ENCODE measurements at regions not wholly inside any gene's neighbourhood (a gene's known extent, or its start where the extent isn't known, plus 50 kb on each side); places are given as distances from the start of the nearest gene placed in this dataset.
"Not testable (repeated sequence)": the region's sequence is repeated elsewhere in the genome, so short reads cannot be mapped to it uniquely, and the experiment has no call there.

DNA sequence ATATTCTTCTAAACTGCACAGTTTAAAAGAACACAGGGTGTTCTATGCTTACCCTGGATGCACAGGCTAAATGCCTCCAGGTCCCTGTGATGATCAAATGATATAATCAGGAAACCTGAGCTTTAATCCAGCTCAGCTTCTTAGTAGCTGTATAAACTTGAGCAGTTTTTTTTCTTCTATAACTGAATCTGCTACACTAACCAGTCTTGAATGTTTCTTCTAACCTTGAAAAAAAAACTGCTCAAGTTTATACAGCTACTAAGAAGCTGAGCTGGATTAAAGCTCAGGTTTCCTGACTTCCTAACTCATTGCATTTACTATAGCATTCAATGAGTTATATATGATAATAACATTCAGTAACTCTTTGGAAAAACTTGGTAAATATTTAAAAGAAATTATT lies 358.2 kb downstream of the CD109 start:
- no peaks in the 10 kb centered on the region for H3K4me1 Mint-ChIP-seq

DNA sequence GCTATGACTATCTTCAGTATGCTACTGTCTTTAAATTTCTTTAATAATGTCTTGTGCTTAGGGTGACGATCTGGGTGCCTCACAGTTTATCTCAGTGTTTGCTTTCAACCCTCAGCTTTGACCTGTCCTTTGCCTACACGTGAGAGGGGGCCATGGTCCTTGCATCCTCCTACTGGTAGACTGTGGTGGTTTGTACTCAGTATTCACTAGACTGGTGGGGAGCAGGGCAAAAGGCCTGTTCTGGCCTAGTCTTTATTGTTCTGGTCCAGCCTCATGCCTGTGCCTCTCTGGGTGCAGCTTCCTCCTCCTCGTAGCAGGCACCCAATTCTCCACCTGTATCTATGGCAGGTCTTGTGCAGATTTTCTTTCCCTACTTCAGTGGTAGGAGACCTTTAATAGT lies 354.9 kb downstream of the CD109 start:
- POLR2A ChIA-PET: no interaction called here
- Mint-ChIP-seq H3K27ac (no peak overlapping the region), H3K4me3 (no peak overlapping the region), H3K27me3 (peaks cover 0 to 8% (median 0%) of the 10 kb centered on the region in 5 donors), H3K4me1 (no peaks in the 10 kb centered on the region), H3K9me3 (peaks cover 0 to 8% (median 0%) of the 10 kb centered on the region in 9 donors), H3K36me3 (no peaks in the 10 kb centered on the region)
- ATAC-seq (no peak), DNase-seq (no peak)

More for the DNA sequence above, 358.2 kb downstream of the CD109 start:
- POLR2A ChIA-PET: no interaction called here
- Mint-ChIP-seq H3K27ac (no peak overlapping the region), H3K36me3 (no peaks in the 10 kb centered on the region), H3K9me3 (peaks cover 0 to 4% (median 0%) of the 10 kb centered on the region in 9 donors), H3K4me3 (no peak overlapping the region), H3K27me3 (peaks cover 0 to 8% (median 0%) of the 10 kb centered on the region in 5 donors)
- DNase-seq: no peak
- ATAC-seq: no peak

DNA sequence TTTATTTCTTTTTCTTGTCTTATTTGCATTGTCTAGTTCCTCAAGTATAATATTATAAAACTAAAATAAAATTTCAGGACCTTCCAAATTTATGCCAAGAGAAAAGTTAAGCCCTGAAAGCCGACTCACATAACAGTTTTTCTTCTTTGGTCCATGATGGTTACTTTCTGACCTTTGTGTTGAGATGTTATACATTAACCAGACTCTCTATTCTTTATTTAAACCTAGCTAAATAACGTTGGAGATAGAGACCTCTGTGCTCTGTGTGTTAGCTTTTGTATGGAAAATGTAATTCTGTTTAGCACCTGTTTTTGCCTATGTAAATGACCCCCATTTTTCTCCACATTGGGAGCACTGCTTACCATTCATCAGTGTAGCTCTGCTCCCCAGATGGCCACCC lies 352.4 kb downstream of the CD109 start:
- Mint-ChIP-seq H3K4me1 (no peaks in the 10 kb centered on the region), H3K27me3 (peaks cover 0 to 7% (median 0%) of the 10 kb centered on the region in 5 donors), H3K27ac (no peak overlapping the region), H3K9me3 (peaks cover 0 to 9% (median 0%) of the 10 kb centered on the region in 9 donors), H3K36me3 (no peaks in the 10 kb centered on the region), H3K4me3 (no peak overlapping the region)
- POLR2A ChIA-PET: no interaction called here
- DNase-seq: no peak
- ATAC-seq: no peak

DNA sequence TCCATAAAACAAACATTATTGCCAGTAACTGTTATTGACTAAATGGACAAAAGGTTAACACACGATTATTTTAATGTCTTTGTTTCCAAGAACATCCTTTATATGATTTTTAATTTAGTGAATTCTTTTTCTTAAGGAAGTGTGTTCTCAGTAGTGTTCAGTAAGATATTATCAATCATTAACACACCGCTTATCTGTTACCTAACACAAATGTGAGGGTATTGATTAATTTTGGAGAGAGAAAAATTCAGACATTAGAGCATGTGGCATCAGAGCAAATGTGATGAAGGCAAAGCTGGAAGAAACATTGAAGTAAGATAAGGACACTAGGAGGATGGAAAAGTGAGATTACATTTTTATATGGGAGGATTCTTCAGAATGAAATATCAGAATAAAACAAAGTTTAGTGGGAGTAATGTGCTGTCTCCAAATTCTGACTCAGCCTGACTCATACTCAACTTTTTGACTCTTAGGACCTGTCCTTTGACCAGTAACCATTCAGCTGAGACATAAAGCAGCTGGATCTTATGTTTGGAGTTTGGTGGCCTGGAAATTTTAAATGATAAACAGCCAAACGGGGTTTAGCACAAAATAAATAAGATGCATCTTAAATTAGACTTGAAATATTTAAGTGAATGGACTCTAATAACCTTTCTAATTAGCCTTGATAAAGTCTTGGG lies 348.6 kb downstream of the CD109 start:
- H3K27me3 Mint-ChIP-seq: peaks cover 0 to 7% (median 0%) of the 10 kb centered on the region in 5 donors
- H3K4me1 Mint-ChIP-seq: no peaks in the 10 kb centered on the region
- H3K36me3 Mint-ChIP-seq: no peaks in the 10 kb centered on the region
- no peak for ATAC-seq
- no peak overlapping the region for H3K4me3 Mint-ChIP-seq
- H3K27ac Mint-ChIP-seq: no peak overlapping the region
- POLR2A ChIA-PET: no interaction called here
- no peak for DNase-seq
- peaks cover 0 to 18% (median 0%) of the 10 kb centered on the region in 9 donors for H3K9me3 Mint-ChIP-seq

DNA sequence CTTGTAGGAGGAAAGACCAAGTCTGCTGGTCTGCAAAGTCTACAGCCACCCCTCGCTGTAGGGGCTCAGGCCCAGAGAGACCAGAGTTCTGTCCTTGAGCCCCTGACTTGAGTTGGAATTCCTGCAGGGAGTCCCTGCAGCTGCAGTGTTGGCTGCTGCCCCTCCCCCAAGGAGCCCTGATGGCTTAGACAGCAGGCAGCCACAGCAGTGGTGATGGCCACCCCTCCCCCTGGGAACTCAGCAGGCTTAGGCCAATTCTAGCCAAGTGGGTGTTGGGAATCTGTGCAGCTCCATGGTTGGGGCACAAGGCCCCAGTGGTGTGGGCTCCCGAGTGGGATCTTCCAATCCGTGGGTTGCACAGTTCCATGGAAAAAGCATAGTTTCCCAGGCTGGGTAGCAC lies 345.4 kb downstream of the CD109 start:
- no peaks in the 10 kb centered on the region for H3K36me3 Mint-ChIP-seq
- no peaks in the 10 kb centered on the region for H3K4me1 Mint-ChIP-seq
- H3K27ac Mint-ChIP-seq: no peak overlapping the region
- peaks cover under 1 to 31% (median 9%) of the 10 kb centered on the region in 9 donors for H3K9me3 Mint-ChIP-seq
- peaks cover 0 to 16% (median 0%) of the 10 kb centered on the region in 5 donors for H3K27me3 Mint-ChIP-seq
- DNase-seq (no peak), ATAC-seq (no peak)
- no peak overlapping the region for H3K4me3 Mint-ChIP-seq
- POLR2A ChIA-PET: no interaction called here

DNA sequence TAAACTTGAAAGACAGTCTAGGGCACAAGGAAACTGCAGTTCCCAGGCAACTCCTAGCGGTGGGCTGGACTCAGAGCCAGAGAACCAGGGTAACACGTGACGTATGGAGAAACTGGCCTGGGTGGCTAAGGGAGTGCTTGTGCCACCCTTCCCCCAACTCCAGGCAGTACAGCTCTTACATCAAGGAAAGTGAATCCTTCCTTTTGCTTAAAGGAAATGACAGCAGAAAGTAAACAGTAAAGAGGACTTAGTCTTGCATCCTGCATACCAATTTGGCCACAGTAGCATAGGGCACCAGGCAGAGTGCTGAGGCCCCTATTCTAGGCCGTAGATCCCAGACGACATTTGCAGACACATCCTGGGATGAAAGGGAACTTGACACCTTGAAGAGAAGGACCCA lies 322.8 kb downstream of the CD109 start:
- Mint-ChIP-seq H3K9me3 (peaks cover 4 to 29% (median 11%) of the 10 kb centered on the region in 9 donors), H3K4me3 (no peak overlapping the region), H3K27me3 (peaks cover 0 to 5% (median 1%) of the 10 kb centered on the region in 5 donors), H3K27ac (no peak overlapping the region), H3K36me3 (no peaks in the 10 kb centered on the region), H3K4me1 (no peaks in the 10 kb centered on the region)
- ATAC-seq (no peak), DNase-seq (no peak)
- POLR2A ChIA-PET: no interaction called here

DNA sequence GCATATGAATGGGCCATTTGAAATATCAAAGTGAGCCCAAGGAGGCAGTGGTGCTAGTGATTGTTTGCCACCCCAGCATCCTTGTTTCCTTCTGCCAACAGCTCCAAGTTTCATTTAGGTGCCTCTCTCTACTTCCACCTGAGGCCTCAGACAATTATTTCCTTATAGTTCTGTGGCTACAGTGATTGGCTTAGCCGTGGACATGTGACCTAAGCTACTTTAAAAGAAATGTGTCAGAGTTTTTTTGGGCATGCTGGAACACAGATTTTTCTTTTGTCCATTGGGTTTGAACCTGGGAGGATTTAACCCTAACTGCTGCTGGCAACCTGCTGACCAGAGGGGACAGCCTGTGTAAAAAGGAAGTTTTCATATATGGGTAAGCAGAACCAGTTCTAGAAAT lies 319.4 kb downstream of the CD109 start:
- Mint-ChIP-seq H3K27me3 (peaks cover 0 to 5% (median 0%) of the 10 kb centered on the region in 5 donors), H3K4me3 (no peak overlapping the region), H3K27ac (no peak overlapping the region), H3K9me3 (peaks cover 1 to 32% (median 17%) of the 10 kb centered on the region in 9 donors), H3K36me3 (no peaks in the 10 kb centered on the region), H3K4me1 (no peaks in the 10 kb centered on the region)
- ATAC-seq (no peak), DNase-seq (no peak)
- POLR2A ChIA-PET: no interaction called here

DNA sequence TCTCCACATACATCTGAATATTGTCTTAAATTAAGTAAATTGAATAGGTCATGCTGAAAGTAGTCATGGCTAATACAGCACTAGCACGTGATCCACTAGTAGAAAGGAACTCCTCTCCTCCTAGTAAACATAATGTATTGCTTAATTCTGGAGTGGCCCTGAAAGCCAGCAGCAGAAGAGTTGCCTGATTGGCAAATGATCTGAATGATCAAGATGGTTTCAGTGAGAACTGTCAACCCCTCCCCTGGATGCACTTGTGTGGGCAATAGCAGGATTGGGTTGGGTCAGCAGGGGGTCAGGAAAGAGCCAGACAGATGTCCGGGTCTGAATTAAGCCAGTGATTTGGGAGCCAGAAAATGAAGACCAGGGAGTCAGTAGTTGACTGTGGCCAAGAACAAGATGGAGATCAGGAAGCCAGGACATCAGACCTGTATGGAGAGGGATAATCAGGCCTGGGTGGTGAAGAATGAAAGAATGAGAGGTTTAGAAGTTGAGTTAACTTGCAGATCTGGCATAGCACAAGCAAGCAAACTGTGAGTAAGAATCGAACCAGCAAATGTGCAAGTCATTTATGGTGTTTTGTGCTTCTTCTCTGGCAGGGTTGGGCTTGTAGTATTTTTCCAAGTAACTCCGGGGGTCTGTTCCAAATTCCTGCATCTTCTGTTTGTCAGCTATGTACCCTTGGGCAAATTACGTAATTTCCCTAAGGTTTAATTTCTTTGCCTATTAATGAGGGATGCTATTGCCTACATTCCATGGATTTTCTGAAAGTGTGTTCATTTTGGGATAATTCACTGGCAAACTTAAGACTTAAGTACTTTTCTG lies 304.9 kb downstream of the CD109 start:
- Mint-ChIP-seq H3K4me1 (no peaks in the 10 kb centered on the region), H3K27me3 (peaks cover 0 to 6% (median 0%) of the 10 kb centered on the region in 5 donors), H3K4me3 (no peak overlapping the region), H3K36me3 (no peaks in the 10 kb centered on the region), H3K27ac (no peak overlapping the region), H3K9me3 (peaks cover 0 to 7% (median 4%) of the 10 kb centered on the region in 9 donors)
- POLR2A ChIA-PET: no interaction called here
- DNase-seq: no peak
- ATAC-seq: no peak

DNA sequence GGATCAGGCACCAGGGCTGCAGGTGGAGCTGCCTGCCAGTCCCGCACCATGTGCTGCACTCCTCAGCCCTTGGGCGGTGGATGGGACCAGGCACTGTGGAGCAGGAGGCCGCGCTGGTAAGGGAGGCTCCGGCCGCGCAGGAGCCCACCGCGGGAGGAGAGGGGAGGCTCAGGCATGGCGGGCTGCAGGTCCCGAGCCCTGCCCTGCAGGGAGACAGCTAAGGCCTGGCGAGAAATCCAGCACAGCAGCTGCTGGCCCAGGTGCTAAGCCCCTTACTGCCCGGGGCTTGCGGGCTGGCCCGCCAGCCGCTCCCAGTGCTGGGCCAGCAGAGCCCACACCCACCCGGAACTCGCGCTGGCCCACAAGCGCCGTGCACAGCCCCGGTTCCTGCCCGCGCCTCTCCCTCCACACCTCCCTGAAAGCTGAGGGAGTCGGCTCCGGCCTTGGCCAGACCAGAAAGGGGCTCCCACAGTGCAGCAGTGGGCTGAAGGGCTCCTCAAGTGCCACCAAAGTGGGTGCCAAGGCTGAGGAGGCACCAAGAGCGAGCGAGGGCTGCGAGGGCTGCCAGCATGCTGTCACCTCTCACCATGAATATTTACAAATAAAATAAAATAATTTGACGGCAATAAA lies 294.7 kb downstream of the CD109 start:
- H3K36me3 Mint-ChIP-seq, H3K4me1 Mint-ChIP-seq, H3K4me3 Mint-ChIP-seq, H3K9me3 Mint-ChIP-seq, ATAC-seq, POLR2A ChIA-PET, H3K27me3 Mint-ChIP-seq, H3K27ac Mint-ChIP-seq, DNase-seq: not testable (repeated sequence)

DNA sequence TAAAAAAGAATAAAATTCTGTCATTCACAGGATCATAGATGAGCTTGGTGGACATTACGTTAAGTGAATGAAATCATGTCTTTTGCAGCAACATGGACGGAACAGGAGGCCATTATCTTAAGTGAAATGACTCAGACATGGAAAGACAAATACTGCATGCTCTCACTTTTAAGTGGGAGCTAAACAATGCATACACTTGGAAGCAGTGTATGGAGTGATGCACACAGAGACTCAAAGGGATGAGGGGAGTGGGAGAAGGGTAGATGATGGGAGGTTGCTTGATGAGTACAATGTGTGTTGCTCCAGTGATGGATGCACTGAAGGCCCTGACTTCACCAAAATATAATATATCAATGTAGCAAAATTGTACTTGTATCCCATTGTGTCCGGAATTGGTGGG lies 293.4 kb downstream of the CD109 start:
- H3K27ac Mint-ChIP-seq: no peak overlapping the region
- H3K36me3 Mint-ChIP-seq: no peaks in the 10 kb centered on the region
- POLR2A ChIA-PET: no interaction called here
- no peak overlapping the region for H3K4me3 Mint-ChIP-seq
- H3K4me1 Mint-ChIP-seq: no peaks in the 10 kb centered on the region
- peaks cover 0 to 4% (median 0%) of the 10 kb centered on the region in 9 donors for H3K9me3 Mint-ChIP-seq
- peaks cover 0 to 4% (median 0%) of the 10 kb centered on the region in 5 donors for H3K27me3 Mint-ChIP-seq
- DNase-seq: no peak
- no peak for ATAC-seq

DNA sequence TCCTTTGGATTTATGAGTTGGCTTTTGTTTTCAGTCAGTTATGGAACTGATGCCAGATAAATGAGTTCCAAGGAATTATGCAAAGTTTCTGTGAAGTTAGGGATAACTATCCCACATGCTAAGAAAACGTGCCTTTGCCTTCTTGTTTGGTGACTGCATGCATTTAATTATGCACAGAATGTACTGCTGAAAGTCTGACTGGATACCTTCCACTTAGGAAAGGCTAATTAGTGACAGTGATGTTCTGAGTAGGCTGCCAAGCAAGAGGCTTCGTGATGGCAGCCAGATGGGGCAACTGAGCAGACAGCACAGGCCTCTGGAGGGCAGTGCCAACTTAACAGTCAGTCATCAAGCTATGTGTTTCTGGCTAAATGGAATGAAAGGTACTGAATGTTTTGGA lies 289.9 kb downstream of the CD109 start:
- H3K36me3 Mint-ChIP-seq: no peaks in the 10 kb centered on the region
- peaks cover 0 to 17% (median 0%) of the 10 kb centered on the region in 9 donors for H3K9me3 Mint-ChIP-seq

DNA sequence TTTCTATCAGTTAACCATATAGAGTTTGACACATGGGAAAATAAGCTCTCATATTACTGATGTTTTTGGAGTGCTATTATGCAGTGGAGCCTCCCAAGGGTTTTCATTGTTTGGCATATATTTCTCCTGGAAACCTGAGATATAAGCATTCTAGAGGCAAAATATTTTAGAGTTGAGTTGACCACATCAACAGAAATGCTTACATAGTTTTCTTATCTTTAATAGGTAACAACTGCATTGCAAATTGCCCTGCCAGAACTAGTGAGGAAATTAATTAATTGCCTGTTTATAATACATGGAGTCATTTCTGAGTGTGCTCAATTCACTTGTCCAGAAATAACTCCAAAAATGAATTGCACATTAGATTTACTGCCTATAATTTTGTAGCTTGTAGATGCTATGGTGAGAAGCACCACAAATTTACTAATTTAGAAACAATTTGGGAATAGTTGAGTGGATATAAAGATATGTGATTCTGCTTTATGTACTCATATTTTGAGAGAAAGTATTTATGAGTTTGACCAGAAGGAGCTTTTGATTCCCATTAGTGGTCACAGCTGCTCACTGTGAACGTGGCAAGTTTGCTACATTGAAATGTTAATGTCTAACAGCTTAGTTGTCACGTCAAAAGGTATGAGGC lies 288.7 kb downstream of the CD109 start:
- Mint-ChIP-seq H3K27me3 (peaks cover 0 to 2% (median 2%) of the 10 kb centered on the region in 5 donors), H3K9me3 (peaks cover 0 to 17% (median 0%) of the 10 kb centered on the region in 9 donors)

More for the DNA sequence above, 289.9 kb downstream of the CD109 start:
- Mint-ChIP-seq H3K27me3 (peaks cover 0 to 2% (median 2%) of the 10 kb centered on the region in 5 donors), H3K4me1 (no peaks in the 10 kb centered on the region), H3K27ac (no peak overlapping the region), H3K4me3 (no peak overlapping the region)
- POLR2A ChIA-PET: no interaction called here
- no peak for ATAC-seq
- no peak for DNase-seq

DNA sequence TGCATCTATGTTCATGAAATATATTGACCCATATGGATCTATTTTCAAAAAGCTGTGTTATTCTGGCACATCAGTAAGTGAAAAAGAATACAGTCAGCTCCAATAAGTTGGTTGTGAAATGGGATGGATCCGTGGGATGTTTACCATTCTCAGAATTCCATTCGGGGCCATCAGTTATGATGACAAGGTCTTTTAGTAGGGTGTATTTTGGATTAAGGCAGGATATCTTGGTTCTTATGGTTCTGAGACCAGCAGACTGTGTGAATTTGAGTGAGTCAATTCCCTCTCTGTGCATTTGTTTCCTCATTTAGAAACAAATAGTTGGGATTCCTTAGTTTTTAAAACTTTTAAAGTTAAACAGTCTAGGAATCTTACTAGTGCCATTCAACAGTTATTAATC lies 287.4 kb downstream of the CD109 start:
- no peak for ATAC-seq
- Mint-ChIP-seq H3K27me3 (peaks cover 0 to 2% (median 0%) of the 10 kb centered on the region in 5 donors), H3K36me3 (no peaks in the 10 kb centered on the region), H3K4me1 (no peaks in the 10 kb centered on the region), H3K9me3 (peaks cover 0 to 17% (median 0%) of the 10 kb centered on the region in 9 donors), H3K27ac (no peak overlapping the region), H3K4me3 (no peak overlapping the region)
- no peak for DNase-seq
- POLR2A ChIA-PET: no interaction called here

More for the DNA sequence above, 288.7 kb downstream of the CD109 start:
- POLR2A ChIA-PET: no interaction called here
- no peak overlapping the region for H3K4me3 Mint-ChIP-seq
- ATAC-seq: no peak
- H3K27ac Mint-ChIP-seq: no peak overlapping the region
- no peaks in the 10 kb centered on the region for H3K36me3 Mint-ChIP-seq
- no peak for DNase-seq
- H3K4me1 Mint-ChIP-seq: no peaks in the 10 kb centered on the region
